GM15510 (cell line): ENCODE measurements at regions not wholly inside any gene's neighbourhood (a gene's known extent, or its start where the extent isn't known, plus 50 kb on each side); places are given as distances from the start of the nearest gene placed in this dataset.

Experiments
- POLR2A ChIP-seq: IDR thresholded peaks from 3 replicates; pipeline ENCODE4 v1.6.1; 2011; ENCODE audit warnings: borderline replicate concordance; ENCODE audit not compliant: insufficient read length; ENCODE audit errors: extremely low read depth

DNA sequence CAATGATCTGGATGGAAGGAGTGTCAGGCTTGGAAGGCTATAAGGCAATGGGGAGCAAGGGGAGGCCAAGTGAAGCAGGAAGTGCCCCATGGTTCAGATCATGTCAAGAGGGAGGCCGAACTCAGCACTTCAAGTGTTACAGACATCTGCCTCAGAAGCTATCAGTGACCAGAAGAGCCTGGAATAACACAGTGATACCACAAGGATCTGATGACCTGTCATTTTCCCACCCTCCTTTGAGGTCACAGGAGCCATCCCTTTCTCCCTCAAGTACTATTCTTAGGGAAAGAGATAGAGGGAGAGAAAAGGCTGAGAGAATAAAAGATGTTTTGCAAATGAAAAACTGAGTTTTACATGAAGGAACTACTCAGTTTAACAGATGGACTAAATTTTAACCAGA lies 454.8 kb downstream of the CSNK1G3 start:
- no peak for TF ChIP-seq POLR2A

DNA sequence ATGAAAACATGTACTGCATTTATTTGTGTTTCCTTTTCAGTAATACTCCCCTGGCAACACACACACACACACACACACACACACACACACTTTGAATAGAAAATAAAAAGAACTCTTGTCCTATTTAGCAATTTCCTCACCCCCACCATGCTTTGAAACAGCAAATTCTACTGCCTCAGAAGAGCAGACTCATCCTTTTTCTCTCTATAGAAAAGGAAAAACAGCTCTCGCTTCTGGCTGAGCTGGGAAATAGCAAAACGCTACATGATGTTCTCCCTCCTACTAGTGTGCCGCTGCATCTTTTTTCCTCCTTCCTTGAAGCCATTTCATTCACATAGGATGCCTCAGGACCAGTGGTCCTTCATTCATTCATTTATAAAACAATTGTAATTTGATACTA lies 453.6 kb downstream of the CSNK1G3 start:
- TF ChIP-seq POLR2A = no peak

DNA sequence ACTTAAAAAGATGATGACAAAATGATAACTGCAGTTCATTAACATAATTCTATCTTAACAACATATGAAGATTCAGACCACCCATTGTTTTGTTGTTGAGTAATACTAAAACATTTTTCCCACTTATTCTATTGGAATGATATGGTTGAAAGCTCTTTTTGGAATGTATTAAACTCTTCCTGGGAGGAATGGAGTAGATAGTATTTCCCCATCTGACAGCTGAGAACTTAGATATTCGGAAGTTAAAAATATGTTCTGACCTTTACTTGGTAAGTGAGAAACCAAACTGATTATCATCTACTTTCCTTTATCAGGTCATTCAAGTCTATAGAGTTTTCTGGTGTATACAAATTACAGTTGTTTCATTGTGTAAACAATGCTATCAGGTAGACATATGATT lies 452.9 kb downstream of the CSNK1G3 start:
- TF ChIP-seq POLR2A = no peak

DNA sequence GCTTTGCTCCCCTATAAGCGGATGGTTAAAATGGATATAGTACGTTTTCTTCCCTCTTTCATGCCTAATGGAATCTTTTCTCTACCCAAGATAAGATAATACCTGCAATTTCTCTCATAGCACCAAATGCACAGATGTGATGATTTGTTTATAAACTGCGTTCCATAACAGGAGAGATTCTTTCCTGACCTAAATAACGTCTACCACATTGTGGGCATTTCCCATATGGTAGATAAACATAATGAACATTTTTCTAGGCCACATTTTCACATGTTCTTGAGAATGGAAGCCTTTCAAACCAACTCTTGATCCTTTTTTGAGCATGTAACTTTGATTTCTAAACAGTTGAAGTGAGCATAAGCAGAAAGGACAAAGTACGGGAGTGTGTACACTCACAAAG lies 448.5 kb downstream of the CSNK1G3 start:
- TF ChIP-seq POLR2A = no peak

DNA sequence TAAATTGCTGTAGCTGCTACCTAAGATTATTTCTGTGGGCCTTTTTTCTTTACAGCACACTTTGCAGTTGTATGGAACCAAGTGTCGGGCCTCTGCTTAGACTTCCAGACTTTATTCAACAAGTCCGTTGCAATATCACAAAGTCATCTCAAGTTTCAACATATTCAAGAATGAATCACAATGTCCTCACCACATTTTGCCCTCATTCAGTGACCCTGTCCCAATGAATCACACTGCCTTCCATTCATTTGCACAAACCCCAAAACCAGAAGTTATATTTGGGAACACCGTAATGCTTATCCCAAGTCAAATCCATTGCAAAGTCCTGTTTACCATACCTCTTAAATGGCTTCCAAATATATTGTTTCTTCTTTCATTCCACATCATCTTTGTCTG lies 439.6 kb downstream of the CSNK1G3 start:
- no peak for TF ChIP-seq POLR2A

DNA sequence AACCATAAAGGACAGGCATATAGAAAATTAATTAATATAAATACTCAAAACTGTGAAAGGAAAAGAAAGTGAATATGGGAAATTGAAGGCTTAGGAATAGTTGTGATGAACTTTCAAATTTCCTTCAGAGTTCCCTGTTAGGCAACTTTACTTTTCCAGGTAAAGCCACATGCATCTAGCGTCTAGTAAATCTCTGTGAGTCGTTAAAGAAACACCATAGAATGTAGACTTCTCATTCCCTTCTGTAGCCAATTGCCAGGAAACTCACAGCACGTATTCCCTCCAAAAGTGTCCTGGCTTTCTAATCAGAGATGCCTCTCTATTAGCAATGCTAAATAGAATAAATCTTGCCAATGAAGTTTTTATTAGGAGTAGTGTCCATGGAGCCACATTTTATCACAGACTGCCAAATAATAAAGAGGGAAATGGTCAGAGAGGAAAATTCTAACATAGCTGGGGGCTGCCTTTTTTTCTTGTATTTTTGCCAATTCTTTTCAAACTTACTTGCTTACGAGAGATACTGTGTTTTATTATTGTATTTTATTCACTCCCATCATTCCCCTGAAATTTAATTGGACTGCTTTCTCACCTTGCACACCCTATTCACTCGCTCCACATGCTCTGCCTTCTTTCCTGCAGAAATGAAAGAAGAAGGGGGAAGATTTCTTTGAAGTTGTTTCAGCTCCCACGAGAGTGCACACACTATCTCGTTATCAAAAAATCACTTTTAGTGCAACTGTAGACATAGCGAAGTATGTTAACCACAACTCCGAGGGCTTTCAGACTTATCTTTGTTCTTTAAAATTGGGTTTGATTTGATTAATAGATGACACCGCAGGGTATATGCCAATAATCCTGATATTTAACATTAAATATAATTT lies 439.0 kb downstream of the CSNK1G3 start:
- no peak for TF ChIP-seq POLR2A

DNA sequence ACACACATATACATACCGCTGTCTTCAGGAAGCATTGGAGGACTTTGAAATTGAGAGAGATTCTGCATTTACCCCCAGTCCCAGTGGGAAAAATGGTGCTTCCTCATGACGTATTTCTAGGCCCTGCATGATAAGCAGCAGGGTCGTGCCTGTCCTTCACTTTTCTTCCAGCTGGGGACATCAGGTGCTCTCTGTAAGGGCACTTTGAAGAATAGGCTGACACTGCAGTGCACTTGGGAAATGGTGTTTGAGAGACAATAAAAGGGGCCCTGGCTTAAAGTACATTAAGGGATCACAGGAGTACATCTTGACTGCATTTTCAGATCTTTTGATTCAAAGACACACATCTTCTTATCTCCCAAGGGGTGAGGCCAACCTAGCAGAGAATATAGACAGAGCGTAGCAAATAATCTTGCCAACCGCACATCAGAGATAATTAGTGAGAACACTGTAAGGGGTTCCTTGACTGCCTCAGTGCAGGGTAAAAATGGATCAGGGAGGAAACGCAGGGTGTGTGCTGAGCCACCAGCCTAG lies 437.9 kb downstream of the CSNK1G3 start:
- TF ChIP-seq POLR2A = no peak

DNA sequence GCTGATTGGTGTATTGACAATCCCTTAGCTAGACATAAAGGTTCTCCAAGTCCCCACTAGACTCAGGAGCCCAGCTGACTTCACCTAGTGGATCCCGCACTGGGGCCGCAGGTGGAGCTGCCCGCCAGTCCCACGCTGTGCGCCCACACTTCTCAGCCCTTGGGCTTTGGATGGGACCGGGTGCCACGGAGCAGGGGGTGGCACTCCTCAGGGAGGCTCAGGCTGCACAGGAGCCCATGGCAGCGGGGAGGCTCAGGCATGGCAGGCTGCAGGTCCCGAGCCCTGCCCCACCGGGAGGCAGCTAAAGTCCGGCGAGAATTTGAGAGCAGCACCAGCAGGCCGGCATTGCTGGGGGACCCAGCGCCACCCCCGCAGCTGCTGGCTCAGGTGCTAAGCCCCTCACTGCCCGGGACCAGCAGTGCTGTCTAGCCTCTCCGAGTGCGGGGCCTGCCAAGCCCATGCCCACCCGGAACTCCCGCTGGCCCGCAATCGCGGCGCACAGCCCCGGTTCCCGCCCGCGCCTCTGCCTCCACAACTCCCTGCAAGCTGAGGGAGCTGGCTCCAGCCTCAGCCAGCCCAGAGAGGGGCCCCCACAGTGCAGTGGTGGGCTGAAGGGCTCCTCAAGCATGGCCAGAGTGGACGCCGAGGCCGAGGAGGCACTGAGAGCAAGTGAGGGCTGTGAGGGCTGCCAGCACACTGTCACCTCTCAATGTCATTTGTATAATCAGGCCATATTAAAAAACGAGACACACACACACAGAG lies 437.2 kb downstream of the CSNK1G3 start:
- TF ChIP-seq POLR2A = no peak

DNA sequence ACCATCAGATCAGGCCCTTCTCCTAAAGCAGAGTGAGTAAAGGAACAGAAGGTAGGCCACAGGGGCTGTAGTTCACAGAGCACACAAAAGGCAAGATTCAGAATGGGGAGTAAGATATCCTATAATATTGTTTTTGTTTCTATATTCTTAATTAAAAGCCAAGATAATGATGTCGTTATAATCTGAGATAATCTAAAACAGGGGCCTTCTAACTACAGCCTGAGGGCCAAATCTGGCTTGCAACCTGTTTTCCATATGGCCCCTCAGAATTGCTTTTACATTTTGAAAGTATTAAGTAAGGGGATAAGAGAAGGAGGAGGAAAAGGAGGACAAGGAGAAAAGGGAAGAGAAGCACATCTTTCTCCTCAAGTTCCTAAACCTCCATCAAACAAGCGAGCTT lies 435.8 kb downstream of the CSNK1G3 start:
- no peak for TF ChIP-seq POLR2A

DNA sequence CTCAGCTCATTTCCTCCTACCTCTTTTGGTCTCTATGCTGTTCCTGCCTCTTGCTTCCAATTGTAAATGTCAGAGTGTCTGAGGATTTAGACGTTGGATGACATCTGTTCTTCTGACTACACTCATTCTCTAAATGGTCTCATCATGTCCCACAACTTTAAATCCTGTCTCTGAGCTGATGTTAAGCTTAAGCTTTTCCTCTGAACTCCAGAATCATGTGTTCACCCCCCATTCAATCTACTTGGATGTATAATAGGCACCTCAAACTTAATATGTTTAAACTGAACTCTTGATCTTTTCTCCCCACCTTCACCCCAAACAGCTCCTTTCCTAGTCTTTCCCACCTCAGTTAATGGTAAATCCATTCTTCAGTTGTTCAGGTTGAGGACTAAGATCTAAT lies 433.6 kb downstream of the CSNK1G3 start:
- TF ChIP-seq POLR2A = no peak

DNA sequence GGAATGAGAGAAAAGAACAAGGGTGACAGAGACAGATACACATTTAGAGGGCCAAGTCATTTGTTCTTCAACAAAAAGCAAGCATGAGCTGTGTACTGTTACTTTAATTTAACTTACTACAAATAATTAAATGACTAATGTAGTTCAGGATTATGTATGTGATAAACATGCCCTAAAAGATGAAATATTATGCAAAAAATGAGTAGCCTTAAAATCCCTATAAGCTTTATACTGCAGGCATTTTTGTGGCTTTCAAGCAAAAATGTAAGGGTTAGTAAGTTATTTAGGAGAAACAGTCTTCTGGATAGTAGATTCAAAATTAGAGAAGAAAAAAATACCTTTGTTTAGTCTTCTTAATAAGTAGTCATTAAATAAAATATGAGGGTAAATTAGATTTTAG lies 431.2 kb downstream of the CSNK1G3 start:
- no peak for TF ChIP-seq POLR2A

DNA sequence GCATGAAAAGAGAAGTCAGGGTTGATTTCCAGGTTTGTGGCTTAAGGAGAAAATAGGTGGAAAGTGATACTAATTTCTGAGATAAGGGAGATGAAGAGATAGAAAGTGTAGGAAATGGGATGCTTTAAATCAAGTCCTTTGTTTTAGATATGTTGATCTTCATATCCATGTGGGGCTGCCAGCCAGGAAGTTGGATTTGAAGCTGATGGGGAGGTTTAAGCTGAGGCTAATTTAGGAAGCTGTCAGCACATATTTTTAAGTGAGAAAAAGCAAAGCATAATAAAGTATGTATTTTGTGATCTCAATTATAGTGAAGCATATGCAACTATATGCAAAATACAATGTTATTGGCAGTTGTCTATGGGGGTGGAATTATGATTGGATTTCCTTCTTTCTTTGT lies 428.4 kb downstream of the CSNK1G3 start:
- no peak for TF ChIP-seq POLR2A

DNA sequence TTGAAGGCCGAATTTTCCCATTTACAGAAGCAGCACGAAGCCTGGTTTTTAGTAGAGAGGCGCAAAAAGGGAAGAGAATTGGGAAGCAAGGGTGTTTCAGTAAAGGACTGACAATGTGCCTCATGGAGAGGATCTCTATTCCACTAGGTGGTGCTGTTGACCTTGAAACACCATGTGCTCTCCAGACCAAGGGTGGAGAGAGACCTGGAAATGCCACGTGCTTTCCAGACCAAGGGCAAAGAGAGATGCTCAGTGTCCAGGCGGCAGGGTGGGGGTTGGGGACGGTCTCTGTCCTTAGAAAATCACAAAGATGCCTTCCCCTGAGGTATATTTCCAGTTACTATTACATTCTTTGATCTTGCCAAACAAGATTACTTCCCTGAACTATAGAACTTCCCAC lies 425.3 kb downstream of the CSNK1G3 start:
- no peak for TF ChIP-seq POLR2A

DNA sequence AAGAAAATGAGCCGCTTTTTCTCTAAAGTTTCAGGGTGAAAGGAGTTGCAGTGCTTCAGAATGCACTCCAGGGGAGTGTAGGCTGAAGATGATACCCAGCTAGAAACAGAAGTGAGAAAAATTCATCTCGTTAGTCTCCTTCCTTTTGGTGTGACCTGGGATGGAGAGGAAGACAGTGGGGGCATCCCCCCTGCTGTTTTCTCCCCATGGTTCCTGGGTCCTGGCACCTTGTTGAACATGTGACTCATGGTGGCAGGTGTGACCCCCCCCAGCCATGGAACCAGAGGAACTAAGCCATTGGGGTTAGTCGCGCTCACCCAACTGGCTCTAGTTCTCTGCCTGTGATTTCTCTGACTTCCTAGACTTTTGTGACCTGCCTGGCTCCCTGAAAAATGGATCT lies 424.6 kb downstream of the CSNK1G3 start:
- no peak for TF ChIP-seq POLR2A

DNA sequence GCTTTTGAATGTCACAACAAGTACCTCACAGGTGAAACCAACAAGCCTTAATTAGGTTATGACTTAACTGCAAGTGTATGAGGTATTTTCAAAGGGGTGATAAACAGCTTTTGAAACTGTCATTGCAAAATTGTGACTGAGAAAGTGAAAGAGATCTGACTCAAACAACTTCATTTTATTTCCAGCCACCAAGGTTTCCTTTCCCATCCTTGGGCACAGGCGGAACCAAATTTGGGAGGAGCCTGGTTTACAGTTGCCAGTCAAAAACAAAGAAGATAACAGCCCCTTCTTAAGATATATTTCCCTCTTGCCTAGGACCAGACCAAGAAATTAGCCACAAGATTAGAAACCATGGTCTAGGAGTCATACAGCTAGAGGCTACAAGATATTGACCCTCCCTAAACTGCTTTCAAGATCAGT lies 417.1 kb downstream of the CSNK1G3 start:
- TF ChIP-seq POLR2A = no peak
